ENCODE measurements at regions not wholly inside any gene's neighbourhood (a gene's known extent, or its start where the extent isn't known, plus 50 kb on each side); places are given as distances from the start of the nearest gene placed in this dataset.

GRCh38 chr6:65922049-65922448, 215.0 kb upstream of the EYS start:
- CTCF ChIA-PET: no interaction called here
- no peak for TF ChIP-seq FOXM1 (IDR thresholded peaks at IDR 0.05; ENCODE audit: borderline replicate concordance)
- no peak for TF ChIP-seq SUZ12 (IDR thresholded peaks at IDR 0.05)
- TF ChIP-seq SP1 (IDR thresholded peaks at IDR 0.05): no peak
- no peak for TF ChIP-seq HDGF (IDR thresholded peaks at IDR 0.05; ENCODE audit: borderline replicate concordance)
- no peak for TF ChIP-seq PKNOX1 (IDR thresholded peaks at IDR 0.05)
- TF ChIP-seq TARDBP (IDR thresholded peaks at IDR 0.05): no peak
- TF ChIP-seq ZNF384 (IDR thresholded peaks at IDR 0.05): no peak
- no peak for TF ChIP-seq ARNT (IDR thresholded peaks at IDR 0.05)
- no peak for TF ChIP-seq LEF1 (IDR thresholded peaks at IDR 0.05; ENCODE audit: borderline replicate concordance)
- TF ChIP-seq FOXK2 (IDR thresholded peaks at IDR 0.05): no peak
- TF ChIP-seq L3MBTL2 (conservative IDR thresholded peaks at IDR 0.05): no peak
- no peak for TF ChIP-seq BHLHE40 (IDR thresholded peaks at IDR 0.05; ENCODE audit: borderline replicate concordance)
- TF ChIP-seq ELF4 (IDR thresholded peaks at IDR 0.05): no peak
- no peak for TF ChIP-seq NFRKB (IDR thresholded peaks at IDR 0.05)
- TF ChIP-seq CTBP1 (IDR thresholded peaks at IDR 0.05; ENCODE audit: borderline replicate concordance): no peak
- no peak for TF ChIP-seq FOXA1 (IDR thresholded peaks at IDR 0.05)

GRCh38 chr6:65908065-65908464, 201.0 kb upstream of the EYS start:
- TF ChIP-seq LEF1 (IDR thresholded peaks at IDR 0.05; ENCODE audit: borderline replicate concordance) (no peak), TARDBP (IDR thresholded peaks at IDR 0.05) (no peak)
- ChIA-PET POLR2A (no interaction called here), CTCF (no interaction called here)
- DNase-seq (ENCODE audit: extremely low spot score): no peak

More at GRCh38 chr6:65922049-65922448, 215.0 kb upstream of the EYS start:
- DNase-seq (ENCODE audit: extremely low spot score): no peak
- POLR2A ChIA-PET: no interaction called here

GRCh38 chr6:65903992-65904391, 197.0 kb upstream of the EYS start:
- POLR2A ChIA-PET: no interaction called here
- no peak for DNase-seq (ENCODE audit: extremely low spot score)
- CTCF ChIA-PET: no interaction called here
- no peak for TF ChIP-seq FOXM1 (IDR thresholded peaks at IDR 0.05; ENCODE audit: borderline replicate concordance)
- no peak for TF ChIP-seq L3MBTL2 (conservative IDR thresholded peaks at IDR 0.05)
- TF ChIP-seq HDGF (IDR thresholded peaks at IDR 0.05; ENCODE audit: borderline replicate concordance): no peak
- TF ChIP-seq FOXK2 (IDR thresholded peaks at IDR 0.05): no peak
- no peak for TF ChIP-seq PKNOX1 (IDR thresholded peaks at IDR 0.05)
- TF ChIP-seq CTBP1 (IDR thresholded peaks at IDR 0.05; ENCODE audit: borderline replicate concordance): no peak
- no peak for TF ChIP-seq SP1 (IDR thresholded peaks at IDR 0.05)

- no peak for DNase-seq (ENCODE audit: extremely low spot score)
- TF ChIP-seq L3MBTL2 (conservative IDR thresholded peaks at IDR 0.05): no peak
- no peak for TF ChIP-seq ELF4 (IDR thresholded peaks at IDR 0.05)
- no peak for TF ChIP-seq HDGF (IDR thresholded peaks at IDR 0.05; ENCODE audit: borderline replicate concordance)
- no peak for TF ChIP-seq ZNF384 (IDR thresholded peaks at IDR 0.05)
- no peak for TF ChIP-seq NFRKB (IDR thresholded peaks at IDR 0.05)
- TF ChIP-seq FOXK2 (IDR thresholded peaks at IDR 0.05): no peak
- TF ChIP-seq LEF1 (IDR thresholded peaks at IDR 0.05; ENCODE audit: borderline replicate concordance): no peak
- TF ChIP-seq SUZ12 (IDR thresholded peaks at IDR 0.05): no peak
- TF ChIP-seq FOXA1 (IDR thresholded peaks at IDR 0.05): no peak
- TF ChIP-seq BHLHE40 (IDR thresholded peaks at IDR 0.05; ENCODE audit: borderline replicate concordance): no peak
- no peak for TF ChIP-seq ARNT (IDR thresholded peaks at IDR 0.05)
- no peak for TF ChIP-seq TARDBP (IDR thresholded peaks at IDR 0.05)
- no peak for TF ChIP-seq SP1 (IDR thresholded peaks at IDR 0.05)
- no peak for TF ChIP-seq FOXM1 (IDR thresholded peaks at IDR 0.05; ENCODE audit: borderline replicate concordance)
- CTCF ChIA-PET: no interaction called here
- POLR2A ChIA-PET: no interaction called here
Observed at GRCh38 chr6:65900928-65901327, 193.9 kb upstream of the EYS start.

GRCh38 chr6:65896140-65896539, 189.1 kb upstream of the EYS start:
- CTCF ChIA-PET: interaction anchor here (0.6 kb wide), 1 partner anchor 150 kb away, joined by 3 read pairs; no protein-coding TSS in a partner anchor
- TF ChIP-seq ZNF384 (IDR thresholded peaks at IDR 0.05) (no peak), HDGF (IDR thresholded peaks at IDR 0.05; ENCODE audit: borderline replicate concordance) (no peak), TARDBP (IDR thresholded peaks at IDR 0.05) (no peak), CTBP1 (IDR thresholded peaks at IDR 0.05; ENCODE audit: borderline replicate concordance) (no peak), BHLHE40 (IDR thresholded peaks at IDR 0.05; ENCODE audit: borderline replicate concordance) (no peak), L3MBTL2 (conservative IDR thresholded peaks at IDR 0.05) (no peak), FOXM1 (IDR thresholded peaks at IDR 0.05; ENCODE audit: borderline replicate concordance) (no peak), SP1 (IDR thresholded peaks at IDR 0.05) (no peak)
- POLR2A ChIA-PET: no interaction called here
- no peak for DNase-seq (ENCODE audit: extremely low spot score)

GRCh38 chr6:65876668-65877067, 169.6 kb upstream of the EYS start:
- POLR2A ChIA-PET: no interaction called here
- TF ChIP-seq TARDBP (IDR thresholded peaks at IDR 0.05): no peak
- no peak for TF ChIP-seq HDGF (IDR thresholded peaks at IDR 0.05; ENCODE audit: borderline replicate concordance)
- TF ChIP-seq ARNT (IDR thresholded peaks at IDR 0.05): no peak
- no peak for TF ChIP-seq ELF4 (IDR thresholded peaks at IDR 0.05)
- TF ChIP-seq L3MBTL2 (conservative IDR thresholded peaks at IDR 0.05): no peak
- DNase-seq (ENCODE audit: extremely low spot score): no peak
- CTCF ChIA-PET: no interaction called here

- POLR2A ChIA-PET: no interaction called here
- TF ChIP-seq BHLHE40 (IDR thresholded peaks at IDR 0.05; ENCODE audit: borderline replicate concordance) (no peak), FOXM1 (IDR thresholded peaks at IDR 0.05; ENCODE audit: borderline replicate concordance) (no peak), ZNF384 (IDR thresholded peaks at IDR 0.05) (no peak), FOXK2 (IDR thresholded peaks at IDR 0.05) (no peak), FOXA1 (IDR thresholded peaks at IDR 0.05) (no peak), HDGF (IDR thresholded peaks at IDR 0.05; ENCODE audit: borderline replicate concordance) (no peak), NFRKB (IDR thresholded peaks at IDR 0.05) (no peak), CTBP1 (IDR thresholded peaks at IDR 0.05; ENCODE audit: borderline replicate concordance) (no peak)
- CTCF ChIA-PET: no interaction called here
- DNase-seq (ENCODE audit: extremely low spot score): no peak
Observed at GRCh38 chr6:65852369-65852852, 145.4 kb upstream of the EYS start.
